Progenitor cell of endocrine pancreas (in vitro differentiated cells): ENCODE measurements at regions not wholly inside any gene's neighbourhood (a gene's known extent, or its start where the extent isn't known, plus 50 kb on each side); places are given as distances from the start of the nearest gene placed in this dataset.

Experiments
- DNase-seq: peaks from one replicate; pipeline ENCODE4 v3.0.0; 2021; ENCODE audit warnings: low spot score; ENCODE audit not compliant: unreplicated experiment
- H3K27ac Mint-ChIP-seq: 2 replicates; pipeline ENCODE4 v1.8.0; 2021; ENCODE audit warnings: mild to moderate bottlenecking, moderate library complexity, mixed read lengths
- H3K27me3 Mint-ChIP-seq: 2 replicates; pipeline ENCODE4 v1.8.0; 2021; ENCODE audit warnings: mixed read lengths
- H3K36me3 Mint-ChIP-seq: 2 replicates; pipeline ENCODE4 v1.8.0; 2022; ENCODE audit warnings: mixed read lengths; ENCODE audit not compliant: insufficient read depth
- H3K4me1 Mint-ChIP-seq: 2 replicates; pipeline ENCODE4 v1.8.0; 2021; ENCODE audit warnings: low read depth, mixed read lengths
- H3K4me3 Mint-ChIP-seq: 2 replicates; pipeline ENCODE4 v1.8.0; 2021; ENCODE audit warnings: low read depth, mild to moderate bottlenecking, moderate library complexity, mixed read lengths
- H3K9me3 Mint-ChIP-seq: 2 replicates; pipeline ENCODE4 v1.8.0; 2021; ENCODE audit warnings: low read depth, mixed read lengths
- TF ChIP-seq, protein P1 (sequence below): fragments of 200-600 bp; sonication (generic); IDR thresholded peaks from one replicate; pipeline ENCODE4 v1.5.0; 2021; ENCODE audit warnings: antibody characterized with exemption, mild to moderate bottlenecking; ENCODE audit not compliant: unreplicated experiment

DNA sequence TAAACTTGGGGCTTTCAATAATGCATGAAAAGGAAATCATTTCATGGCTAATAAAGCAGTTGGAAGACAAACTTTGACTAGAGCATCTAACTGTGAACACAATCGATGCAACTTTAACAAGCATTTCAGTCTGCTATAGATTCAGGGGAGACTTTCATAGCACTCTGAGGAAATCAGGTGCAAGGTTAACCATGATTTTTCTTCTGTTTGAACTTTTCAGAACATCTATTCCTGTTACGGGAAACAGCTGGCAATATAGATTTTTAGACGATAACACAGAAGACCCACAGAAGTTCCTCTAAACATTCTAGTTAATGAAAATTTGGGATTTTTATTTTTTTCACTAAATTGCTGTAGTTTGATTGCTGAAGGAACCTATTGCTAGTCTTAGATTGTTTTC is 177.3 kb downstream of the TRIM33 start:
- peaks cover 3% of the 10 kb centered on the region for H3K27me3 Mint-ChIP-seq
- TF ChIP-seq, protein P1, sequence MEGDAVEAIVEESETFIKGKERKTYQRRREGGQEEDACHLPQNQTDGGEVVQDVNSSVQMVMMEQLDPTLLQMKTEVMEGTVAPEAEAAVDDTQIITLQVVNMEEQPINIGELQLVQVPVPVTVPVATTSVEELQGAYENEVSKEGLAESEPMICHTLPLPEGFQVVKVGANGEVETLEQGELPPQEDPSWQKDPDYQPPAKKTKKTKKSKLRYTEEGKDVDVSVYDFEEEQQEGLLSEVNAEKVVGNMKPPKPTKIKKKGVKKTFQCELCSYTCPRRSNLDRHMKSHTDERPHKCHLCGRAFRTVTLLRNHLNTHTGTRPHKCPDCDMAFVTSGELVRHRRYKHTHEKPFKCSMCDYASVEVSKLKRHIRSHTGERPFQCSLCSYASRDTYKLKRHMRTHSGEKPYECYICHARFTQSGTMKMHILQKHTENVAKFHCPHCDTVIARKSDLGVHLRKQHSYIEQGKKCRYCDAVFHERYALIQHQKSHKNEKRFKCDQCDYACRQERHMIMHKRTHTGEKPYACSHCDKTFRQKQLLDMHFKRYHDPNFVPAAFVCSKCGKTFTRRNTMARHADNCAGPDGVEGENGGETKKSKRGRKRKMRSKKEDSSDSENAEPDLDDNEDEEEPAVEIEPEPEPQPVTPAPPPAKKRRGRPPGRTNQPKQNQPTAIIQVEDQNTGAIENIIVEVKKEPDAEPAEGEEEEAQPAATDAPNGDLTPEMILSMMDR, result no peak
- no peak overlapping the region for H3K4me3 Mint-ChIP-seq
- DNase-seq, result no peak
- H3K27ac Mint-ChIP-seq, result no peak overlapping the region
- H3K9me3 Mint-ChIP-seq, result no peaks in the 10 kb centered on the region
- H3K4me1 Mint-ChIP-seq, result no peaks in the 10 kb centered on the region
- H3K36me3 Mint-ChIP-seq, result no peaks in the 10 kb centered on the region

DNA sequence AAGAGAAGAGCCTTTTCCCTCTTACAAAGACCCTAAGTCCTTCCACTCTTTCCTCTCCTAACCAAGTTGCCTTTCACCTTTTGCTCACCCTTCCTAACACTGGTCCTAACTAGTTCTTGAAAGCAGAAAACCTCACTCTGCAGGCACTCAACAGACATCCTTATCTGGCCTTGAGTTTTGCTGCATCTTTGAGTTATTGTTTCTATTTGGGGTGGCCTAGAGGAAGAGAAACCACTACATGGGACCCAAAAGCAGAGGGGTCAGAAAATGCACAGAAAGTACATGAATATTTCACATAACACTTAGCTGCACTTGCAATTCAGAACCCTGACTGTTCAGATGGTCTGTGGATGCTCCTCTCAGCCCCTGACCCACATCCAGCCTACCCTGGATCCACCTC is 178.3 kb upstream of the SYT6 start:
- H3K4me3 Mint-ChIP-seq, result no peak overlapping the region
- H3K4me1 Mint-ChIP-seq, result no peaks in the 10 kb centered on the region
- peaks cover 3% of the 10 kb centered on the region for H3K27me3 Mint-ChIP-seq
- TF ChIP-seq, protein P1, result no peak
- H3K9me3 Mint-ChIP-seq, result peaks cover 1% of the 10 kb centered on the region
- no peak overlapping the region for H3K27ac Mint-ChIP-seq
- no peak for DNase-seq
- no peaks in the 10 kb centered on the region for H3K36me3 Mint-ChIP-seq

GRCh38 chr1:114330451-114330983 is 176.8 kb upstream of the SYT6 start:
- Mint-ChIP-seq H3K9me3 (peaks cover 8% of the 10 kb centered on the region), H3K27me3 (peaks cover 3% of the 10 kb centered on the region), H3K27ac (no peak overlapping the region), H3K36me3 (no peaks in the 10 kb centered on the region), H3K4me3 (no peak overlapping the region), H3K4me1 (no peaks in the 10 kb centered on the region)
- no peak for DNase-seq
- TF ChIP-seq, protein P1, result no peak

GRCh38 chr1:114328361-114328904 is 174.8 kb upstream of the SYT6 start:
- Mint-ChIP-seq H3K27ac (no peak overlapping the region), H3K4me1 (no peaks in the 10 kb centered on the region), H3K27me3 (peaks cover 3% of the 10 kb centered on the region), H3K36me3 (no peaks in the 10 kb centered on the region), H3K4me3 (no peak overlapping the region), H3K9me3 (peaks cover 8% of the 10 kb centered on the region)
- TF ChIP-seq, protein P1, result no peak
- no peak for DNase-seq

- TF ChIP-seq, protein P1, result no peak
These were observed 170.9 kb upstream of the SYT6 start for GRCh38 chr1:114324662-114324965.

More at GRCh38 chr1:114324662-114324965, 170.9 kb upstream of the SYT6 start:
- DNase-seq, result no peak
- peaks cover 8% of the 10 kb centered on the region for H3K9me3 Mint-ChIP-seq
- H3K27ac Mint-ChIP-seq, result no peak overlapping the region
- H3K4me3 Mint-ChIP-seq, result no peak overlapping the region
- H3K27me3 Mint-ChIP-seq, result no peaks in the 10 kb centered on the region
- H3K36me3 Mint-ChIP-seq, result no peaks in the 10 kb centered on the region
- no peaks in the 10 kb centered on the region for H3K4me1 Mint-ChIP-seq
